Myocyte (in vitro differentiated cells): ENCODE measurements at regions not wholly inside any gene's neighbourhood (a gene's known extent, or its start where the extent isn't known, plus 50 kb on each side); places are given as distances from the start of the nearest gene placed in this dataset.

Experiments used
- DNase-seq: peaks from one replicate; pipeline ENCODE4 v3.0.0-alpha.2; 2012; ENCODE audit warnings: low read depth

DNA sequence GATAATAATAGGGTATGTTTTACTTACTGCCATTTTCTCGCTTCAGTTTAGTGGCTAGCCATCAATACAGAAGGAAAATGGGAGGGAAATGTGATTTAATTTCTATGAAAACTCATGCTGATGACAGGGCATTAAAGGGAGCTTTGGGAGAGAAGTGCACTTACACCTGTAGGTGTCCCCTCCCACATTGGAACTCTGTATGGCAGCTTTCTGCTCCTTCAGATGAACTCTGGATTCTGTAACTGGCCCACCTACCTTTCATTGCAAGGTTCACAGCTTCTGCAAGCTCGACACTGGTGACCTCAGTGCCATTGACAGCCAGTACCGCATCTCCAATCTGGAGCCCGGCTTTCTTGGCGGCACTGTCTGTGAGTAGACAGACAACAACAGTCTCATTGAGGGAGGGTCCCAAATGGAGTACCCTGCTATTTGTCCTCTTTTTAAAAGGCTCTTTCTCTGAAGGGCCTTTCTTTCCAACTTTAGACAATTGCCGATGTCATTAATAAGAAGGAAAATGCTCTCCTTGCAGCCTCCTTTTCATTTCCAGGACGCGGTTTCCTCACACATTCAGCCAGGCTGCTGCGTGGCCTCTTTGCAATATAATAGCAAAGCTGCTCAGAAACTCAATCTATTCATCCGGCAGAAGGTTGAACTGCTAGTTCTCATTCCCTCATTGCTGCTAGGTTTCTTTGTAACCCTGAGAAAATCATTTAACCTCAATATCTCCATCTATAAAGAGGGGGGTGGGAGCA is 63.6 kb downstream of the NUDT12 start:
- DNase-seq = no peak

DNA sequence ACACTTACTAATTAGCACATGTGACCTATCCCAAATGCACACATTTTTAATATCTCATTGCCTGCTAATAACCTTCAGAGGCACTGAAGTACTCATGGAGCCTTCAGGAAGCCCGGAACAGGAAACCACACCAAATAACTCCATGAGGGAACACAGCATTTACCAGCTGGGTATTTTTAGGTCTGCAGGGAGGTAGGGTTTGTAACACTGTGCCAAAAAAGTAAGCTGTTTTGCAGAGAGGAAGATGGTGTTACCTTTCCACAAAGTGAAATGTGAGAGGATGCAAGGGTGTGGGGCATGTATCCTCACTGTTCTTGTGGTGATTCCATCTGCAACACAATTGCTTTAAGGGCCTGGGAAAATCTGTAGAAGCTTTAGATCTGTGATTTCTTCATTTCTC is 64.4 kb downstream of the NUDT12 start:
- peak; percentile 65 for DNase-seq

DNA sequence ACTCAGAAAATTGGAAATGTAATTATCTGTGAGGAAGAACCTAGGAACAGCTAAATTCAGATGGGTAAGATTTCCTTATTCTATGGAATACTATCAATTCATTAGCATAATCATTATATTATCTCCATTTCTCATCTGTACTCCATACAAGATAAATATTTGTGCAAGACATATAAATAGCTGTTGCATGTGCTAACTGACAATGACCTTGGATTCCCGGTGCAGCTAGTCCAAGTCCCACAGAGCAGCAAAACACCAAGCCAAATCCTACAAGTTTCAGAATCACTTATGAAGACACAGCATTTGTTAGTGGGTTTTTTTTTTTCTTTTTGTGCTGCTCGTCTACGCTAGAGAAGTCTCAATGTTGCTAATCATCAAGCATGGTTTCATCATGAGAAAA is 64.8 kb downstream of the NUDT12 start:
- no peak for DNase-seq

DNA sequence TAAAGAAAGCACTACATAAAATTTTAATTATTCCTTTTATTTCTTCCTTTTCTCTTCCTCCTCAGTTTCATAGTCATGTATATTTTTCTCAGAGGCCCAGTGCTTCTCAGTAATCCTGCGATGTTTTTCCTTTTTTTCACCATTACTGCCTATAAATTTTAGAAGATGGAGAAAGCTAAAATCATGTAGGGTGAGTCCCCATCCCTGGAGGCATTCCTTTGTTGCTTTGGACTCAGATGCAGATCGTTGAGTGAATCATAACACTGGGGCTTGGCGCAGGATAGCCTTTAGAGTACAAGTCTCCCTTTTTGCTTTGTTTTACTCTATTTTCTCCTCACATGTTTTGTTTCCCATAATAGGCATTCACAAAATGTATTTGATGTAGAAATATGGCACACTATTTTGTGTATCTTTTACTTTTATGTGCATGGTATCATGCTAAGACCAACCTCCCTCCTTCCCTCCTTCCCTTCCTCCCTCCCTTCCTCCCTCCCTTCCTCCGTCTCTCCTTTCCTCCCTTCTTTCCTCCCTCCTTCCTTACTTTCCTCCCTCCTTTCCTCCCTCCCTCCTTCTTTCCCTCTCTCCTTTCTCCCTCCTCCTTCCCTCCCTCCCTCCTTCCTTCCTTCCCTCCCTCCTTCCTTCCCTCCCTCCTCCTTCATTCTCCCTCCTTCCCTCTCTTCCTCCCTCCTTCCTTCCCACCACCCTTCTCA is 72.4 kb downstream of the NUDT12 start:
- no peak for DNase-seq

DNA sequence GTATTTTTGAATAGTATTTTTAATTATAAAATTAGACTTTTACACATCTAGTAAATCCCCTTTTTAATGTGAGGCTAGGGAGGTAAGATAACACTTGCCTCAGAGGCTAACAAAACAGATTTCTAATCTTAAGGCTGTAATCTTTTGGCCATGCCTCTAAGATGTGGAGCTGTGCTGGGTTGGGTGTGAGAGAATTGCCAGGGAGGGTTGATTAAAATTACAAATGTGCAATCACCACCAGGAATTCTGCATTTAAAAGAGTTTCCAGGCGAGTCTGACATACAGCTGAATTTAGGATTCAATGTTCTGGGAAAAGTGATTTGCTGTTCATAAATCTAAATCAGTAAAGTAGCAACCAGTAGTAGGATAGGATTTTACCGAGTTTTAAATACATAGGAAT is 73.3 kb downstream of the NUDT12 start:
- DNase-seq = no peak

DNA sequence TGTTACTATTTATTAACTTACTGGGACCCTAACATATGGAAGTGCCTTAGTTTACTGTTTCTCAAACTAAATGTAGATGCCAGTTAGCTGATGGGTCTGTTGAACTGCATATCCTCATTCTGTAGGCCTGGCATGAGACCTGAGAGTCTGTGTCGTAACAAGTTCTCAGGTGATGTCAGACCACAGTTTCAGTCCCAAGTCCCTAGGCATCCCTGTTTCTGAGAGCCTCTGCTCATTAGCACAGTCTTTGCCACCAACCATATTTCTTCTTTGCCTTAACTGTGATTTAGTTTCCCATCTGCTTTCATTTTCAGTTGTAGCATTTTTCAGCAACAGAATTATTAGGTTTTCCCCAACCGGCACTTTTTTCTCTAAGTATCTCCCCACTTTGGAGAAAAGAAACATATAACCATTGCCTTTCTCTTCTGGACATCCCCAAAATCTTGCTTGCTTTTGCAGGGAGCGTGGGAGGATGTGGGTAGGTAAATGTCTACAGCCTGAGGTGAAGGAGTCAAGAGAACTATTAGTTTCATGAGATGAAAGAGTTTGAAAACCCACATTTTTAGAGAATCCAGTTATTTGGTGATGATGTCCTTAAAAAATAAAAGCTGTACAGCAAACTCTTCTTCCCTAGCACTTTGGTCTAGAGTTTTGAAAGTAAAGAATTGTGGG is 74.6 kb downstream of the NUDT12 start:
- DNase-seq = no peak

DNA sequence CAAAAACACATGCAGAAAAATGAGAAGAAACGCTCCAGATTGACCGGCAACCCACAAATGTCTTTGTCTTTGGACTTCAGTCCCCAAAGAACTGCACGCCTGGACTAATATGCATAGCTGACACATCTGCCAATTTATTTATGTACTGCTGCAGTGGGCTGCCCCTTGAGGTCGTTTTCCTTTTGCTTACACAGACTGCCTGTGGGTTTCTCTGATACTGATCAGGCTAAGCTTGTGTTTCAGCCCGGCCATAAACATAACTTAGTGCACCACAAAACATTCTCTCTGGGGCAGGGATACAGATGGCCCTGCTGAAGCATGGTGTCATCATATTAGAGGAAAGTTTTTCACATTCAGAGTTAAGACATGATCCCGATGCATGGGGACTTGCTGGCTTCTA is 75.4 kb downstream of the NUDT12 start:
- peak; percentile 79 for DNase-seq

DNA sequence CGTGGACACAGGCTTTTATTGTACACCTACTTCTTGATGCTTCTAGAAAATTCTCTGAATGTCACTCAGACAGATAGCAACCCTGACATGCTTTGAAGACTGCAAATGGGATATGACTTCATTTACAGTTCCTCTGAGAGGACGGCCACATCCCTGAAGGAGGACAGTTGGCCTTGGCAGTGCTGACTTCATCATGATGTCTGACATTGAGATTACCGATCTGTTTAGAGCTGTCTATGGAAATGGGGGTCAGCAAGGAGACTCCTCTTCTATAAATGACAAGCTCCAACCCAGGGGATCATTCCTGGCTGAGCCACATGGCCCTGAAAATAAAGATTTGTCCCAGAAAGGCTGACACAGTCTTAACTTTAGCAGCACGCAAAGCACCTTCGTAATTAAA is 75.8 kb downstream of the NUDT12 start:
- DNase-seq = no peak

DNA sequence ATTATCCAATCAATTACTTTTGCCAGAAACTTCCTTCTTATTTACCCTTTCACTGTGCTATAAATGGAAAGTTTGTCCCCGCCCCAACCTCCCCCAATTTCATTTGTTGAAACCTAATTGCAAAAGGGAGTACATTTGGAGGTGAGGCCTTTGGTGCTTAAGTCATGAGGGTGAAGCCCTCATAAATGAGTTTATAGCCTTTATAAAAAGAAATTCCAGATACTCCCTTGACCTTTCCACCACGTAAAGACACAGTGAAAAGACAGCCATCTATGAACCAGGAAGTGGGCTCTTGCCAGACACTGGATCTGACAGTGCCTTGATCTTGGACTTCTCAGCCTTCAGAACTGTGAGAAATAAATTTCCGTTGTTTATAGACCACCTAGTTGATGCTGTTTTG is 82.3 kb downstream of the NUDT12 start:
- DNase-seq = no peak

DNA sequence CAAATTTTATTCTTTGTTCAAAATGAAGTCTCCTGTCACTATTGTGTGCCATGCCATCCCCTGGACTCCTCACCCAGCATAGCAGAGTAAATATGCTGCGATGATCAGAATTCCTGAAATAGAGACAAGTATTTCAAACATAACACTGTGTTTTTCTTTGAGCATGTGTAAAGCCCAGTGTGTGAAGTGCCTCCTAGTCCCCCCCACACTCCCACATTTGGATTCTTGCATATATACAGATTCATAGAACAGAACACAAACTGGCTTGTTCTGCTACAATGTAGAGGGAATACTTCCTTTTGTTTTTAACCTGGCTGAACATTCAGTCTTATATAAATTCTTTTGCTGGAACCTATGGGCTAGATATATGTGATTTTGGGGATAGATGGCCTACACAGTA is 84.9 kb downstream of the NUDT12 start:
- DNase-seq = no peak

DNA sequence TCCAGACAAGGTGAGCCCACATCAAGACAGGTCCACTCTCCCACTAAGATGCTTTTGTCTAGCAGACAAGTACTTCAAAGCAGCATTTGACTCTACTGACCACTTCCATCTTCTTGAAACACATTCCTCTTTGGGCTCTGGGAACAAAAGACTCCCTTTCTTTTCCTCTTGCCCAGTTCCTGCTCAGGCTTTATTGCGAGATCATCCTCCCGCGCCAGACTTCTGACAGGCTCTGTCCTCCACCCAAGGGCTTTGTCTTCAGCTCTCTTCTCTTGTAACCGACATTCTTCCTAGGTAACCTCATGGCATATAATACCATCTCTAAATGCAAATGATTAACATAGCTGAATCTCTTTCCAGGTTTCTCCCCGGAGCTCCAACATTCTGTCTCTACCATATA is 85.8 kb downstream of the NUDT12 start:
- no peak for DNase-seq

DNA sequence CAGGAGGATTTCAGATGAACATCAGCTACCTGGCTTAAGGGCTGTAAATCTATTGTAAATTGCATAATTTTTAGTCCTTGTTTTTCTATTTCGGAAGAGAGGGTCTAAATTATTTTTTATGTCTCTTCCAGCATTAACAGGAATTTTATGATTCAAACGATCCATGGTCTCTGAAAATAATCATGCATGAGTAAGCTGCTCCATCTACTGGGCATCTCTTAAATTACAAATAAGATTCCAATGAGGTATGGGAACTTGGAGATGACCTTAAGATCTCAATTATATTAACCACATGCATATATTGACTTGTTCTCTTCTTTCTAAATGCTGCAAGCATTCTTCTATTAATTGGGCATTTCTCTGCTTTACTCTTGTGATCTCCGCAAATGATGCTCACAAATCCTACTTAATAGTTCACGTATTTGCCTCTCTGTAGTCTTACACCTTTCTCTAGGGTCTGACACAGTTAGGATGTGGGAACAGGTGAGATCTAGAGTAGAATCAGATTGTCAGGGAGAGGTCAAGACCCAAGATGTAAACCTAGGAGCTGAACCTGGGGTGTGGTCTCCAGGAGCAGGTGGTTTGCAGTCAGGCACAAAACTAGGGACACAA is 86.9 kb downstream of the NUDT12 start:
- peak; percentile 71 for DNase-seq

DNA sequence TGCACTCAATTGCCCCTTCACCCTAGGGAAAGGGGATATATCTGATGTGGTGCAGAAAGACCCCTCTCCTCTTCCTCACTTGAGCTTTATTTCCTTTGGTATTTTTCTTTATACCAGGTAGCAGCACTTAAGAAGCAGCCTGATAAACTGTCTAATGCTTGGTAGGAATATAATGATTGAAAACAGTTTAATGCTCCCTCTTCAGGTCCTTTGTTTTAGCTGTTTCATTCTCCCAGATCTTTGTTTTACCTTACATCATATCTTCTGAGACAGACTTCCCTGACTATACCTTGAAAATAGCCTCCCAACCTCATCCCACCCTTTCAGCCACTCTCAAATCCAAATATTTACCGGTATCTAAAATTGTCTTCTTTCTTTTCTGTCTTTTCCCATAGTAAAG is 87.9 kb downstream of the NUDT12 start:
- no peak for DNase-seq

DNA sequence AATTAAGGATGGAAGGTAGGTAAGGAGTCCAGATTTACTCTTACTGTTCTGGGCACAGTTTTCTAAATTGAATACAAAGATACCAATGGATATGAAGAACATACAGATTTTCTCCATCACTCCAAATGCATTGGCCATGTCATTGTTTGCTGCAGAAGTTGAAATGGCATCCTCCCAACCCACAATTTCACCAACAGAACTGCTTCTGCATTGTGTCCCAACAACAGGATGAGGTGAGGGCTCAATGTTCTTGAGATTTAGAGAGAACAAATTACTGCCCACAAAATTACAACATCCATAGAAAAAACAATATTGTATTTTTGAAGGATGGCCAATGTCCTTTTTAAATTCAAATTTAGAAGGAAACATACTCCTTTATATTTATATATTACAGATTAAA is 88.9 kb downstream of the NUDT12 start:
- DNase-seq = no peak

DNA sequence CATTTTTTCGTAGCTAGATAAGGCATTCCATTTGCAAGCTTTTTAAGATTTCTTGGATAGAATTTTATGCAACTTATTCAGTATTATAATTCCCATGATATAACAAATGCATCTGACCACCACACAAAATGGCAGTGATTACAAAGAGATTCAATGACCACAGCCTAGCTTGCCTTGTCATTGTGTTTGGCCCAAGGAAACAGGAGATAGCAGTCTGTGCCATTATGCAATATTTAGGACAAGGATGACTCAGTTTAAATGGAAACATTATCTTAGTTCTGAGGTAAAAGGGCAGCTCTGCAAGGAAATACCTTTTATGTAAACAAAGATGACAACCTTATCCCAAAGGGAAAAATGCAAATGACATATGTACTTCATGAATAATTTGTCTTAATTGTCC is 89.8 kb downstream of the NUDT12 start:
- peak; percentile 29 for DNase-seq

DNA sequence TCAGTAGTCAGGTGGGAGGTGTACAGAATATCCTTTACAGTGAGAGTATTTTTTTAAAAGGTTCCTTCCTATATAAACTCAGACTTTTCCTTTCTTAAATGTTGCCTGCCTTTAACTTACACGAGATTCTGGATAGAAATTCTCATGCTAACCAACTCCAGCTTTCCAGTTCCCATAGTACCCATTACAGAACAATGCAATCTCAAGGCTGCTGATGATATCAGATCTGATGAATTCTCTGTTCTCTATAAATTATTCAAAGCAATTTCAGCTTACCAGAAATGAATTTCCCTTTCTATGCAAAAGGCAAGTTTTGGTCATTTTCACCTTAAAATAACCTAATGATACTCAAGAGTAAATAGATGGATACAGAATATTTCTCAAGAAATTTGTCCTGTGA is 90.3 kb downstream of the NUDT12 start:
- no peak for DNase-seq

DNA sequence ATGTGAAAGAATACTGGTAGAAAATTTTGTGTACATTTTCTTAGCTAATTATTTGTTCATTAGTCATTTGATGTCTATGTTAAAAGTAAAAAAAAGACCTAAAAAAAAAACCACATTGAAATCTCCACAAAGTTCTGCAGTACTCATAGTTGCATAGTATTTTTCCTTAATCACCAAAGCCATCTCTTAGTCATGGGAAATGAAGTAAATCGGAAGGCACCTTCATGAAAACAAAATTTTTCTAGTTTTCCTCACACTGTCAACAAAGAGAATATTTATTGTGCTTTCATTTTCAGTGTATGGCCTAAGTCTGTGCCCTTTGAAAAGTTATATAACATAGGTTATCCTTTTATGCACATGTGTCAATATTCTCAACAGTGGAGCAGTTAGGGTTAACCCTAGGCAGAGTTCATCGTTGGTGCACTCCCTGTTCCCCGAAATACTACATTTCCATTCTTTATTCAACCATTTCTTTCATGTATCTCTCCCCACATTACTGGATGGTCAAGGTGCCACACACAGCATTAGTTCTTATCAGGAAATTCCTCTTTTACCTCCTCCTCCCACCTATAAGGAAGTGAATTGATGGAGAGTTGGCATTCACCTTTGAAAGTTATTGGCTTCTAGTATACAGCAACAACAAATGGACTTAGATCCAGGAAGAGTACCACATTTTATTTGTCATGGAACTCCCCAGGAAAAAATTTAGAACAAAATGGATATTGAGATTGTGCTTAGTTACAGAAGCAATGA is 93.1 kb downstream of the NUDT12 start:
- no peak for DNase-seq

DNA sequence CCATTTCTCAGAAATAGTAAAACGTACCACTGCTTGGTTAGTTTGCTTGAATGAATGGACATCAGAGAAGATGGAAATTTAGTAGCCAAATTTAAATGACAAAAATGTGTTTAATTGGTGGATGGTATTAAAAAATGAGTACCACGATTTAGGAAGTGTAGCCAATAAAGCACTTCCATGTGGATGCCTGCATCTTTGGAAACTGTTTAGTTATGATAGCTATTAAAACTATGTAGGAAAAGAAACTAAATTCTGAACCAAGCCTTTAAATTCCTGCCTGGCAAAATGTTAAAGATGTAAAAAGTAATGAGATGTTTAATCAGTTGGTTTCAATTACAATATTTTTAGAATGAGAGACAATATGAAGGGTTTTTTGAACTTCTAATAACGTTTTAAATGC is 94.8 kb downstream of the NUDT12 start:
- no peak for DNase-seq

DNA sequence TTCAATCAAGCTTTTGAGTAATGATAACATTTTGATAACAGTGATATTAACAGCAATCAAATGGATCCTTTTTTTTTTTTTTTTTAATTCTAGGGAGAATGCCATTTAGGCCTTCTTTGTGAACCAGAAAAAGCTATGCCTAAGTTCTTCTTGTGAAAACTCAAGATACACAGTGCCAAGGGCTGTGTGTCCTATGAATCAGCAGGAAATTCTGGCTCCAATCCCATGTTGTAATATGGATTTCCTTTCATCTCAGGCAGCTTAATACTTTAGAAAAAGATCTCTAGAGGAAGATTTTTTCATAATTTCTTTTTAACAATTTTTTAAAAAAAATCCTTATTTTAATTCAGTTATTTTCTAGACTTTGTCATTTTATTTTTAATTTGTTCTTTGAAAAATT is 96.1 kb downstream of the NUDT12 start:
- no peak for DNase-seq

DNA sequence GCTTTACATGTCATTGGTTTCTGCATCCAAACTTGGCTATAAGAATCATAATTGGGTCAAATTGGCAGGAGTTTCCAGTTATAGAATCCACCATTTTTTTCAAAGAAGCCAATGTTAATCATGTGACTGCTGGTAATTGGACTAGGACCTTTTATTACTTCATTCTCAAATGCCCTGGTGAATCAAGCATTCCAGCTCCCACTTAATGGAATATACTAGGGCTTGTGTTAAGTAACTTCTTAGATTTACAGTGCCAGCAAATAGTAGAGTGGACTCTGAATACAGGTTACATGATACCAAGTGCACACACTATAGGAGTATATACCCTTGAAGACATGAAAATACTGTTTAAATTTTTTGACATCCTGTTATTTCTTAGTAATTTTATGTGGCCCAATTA is 96.7 kb downstream of the NUDT12 start:
- no peak for DNase-seq

DNA sequence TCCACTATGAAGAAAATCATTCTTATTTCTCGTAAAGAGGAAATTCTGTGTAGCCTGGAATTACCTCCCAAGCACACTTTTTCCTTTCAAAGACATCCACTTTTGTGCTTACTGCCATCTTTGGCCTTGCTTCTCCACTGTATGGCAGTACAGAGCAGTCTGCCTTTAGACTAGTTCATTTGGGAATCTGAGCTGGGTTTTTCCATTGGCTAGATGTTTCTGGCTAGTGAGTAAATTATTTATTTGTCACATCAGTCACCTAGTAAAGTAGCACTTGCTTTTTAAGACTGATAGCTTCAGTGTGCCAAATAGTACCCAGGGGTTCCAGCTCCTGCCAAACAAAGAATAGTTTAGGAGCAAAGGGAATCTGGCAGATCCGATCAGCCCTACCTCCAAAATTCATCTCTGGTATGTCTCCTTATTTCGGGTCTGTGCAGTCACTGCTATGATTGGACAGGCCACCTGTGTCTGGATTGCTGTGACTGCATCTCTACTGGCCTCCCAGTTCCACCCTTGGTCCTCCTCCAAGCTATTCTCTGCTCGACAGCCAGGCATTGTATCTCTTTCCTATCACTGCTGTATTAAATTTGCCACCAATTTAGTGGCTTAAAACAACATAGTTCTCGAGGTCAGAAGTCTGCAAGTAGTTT is 97.6 kb downstream of the NUDT12 start:
- peak; percentile 37 for DNase-seq
